IPS-NIHi11 (cell line): ENCODE measurements at regions not wholly inside any gene's neighbourhood (a gene's known extent, or its start where the extent isn't known, plus 50 kb on each side); places are given as distances from the start of the nearest gene placed in this dataset.
"Not testable (repeated sequence)": the region's sequence is repeated elsewhere in the genome, so short reads cannot be mapped to it uniquely, and the experiment has no call there.

Experiments used
- DNase-seq: peaks from one replicate; pipeline ENCODE4 v3.0.0; 2012; ENCODE audit warnings: mixed read lengths, low spot score

GRCh38 chr5:34189246-34189645 lies 146.2 kb upstream of the C1QTNF3 start:
- DNase-seq = not testable (repeated sequence)

- peak; percentile 4 for DNase-seq
These were observed 146.9 kb upstream of the C1QTNF3 start for GRCh38 chr5:34189752-34190411.

GRCh38 chr5:34190466-34190865 lies 147.5 kb upstream of the C1QTNF3 start:
- not testable (repeated sequence) for DNase-seq

- DNase-seq = not testable (repeated sequence)
These were observed 148.3 kb upstream of the C1QTNF3 start for GRCh38 chr5:34191279-34191744.

- DNase-seq = peak; percentile 2
These were observed 149.3 kb upstream of the C1QTNF3 start for GRCh38 chr5:34192064-34192922.

GRCh38 chr5:34192923-34193262 lies 149.9 kb upstream of the C1QTNF3 start:
- not testable (repeated sequence) for DNase-seq

- not testable (repeated sequence) for DNase-seq
These were observed 150.3 kb upstream of the C1QTNF3 start for GRCh38 chr5:34193297-34193696.

- DNase-seq = not testable (repeated sequence)
These were observed 150.8 kb upstream of the C1QTNF3 start for GRCh38 chr5:34193804-34194203.

- DNase-seq = not testable (repeated sequence)
These were observed 153.1 kb upstream of the C1QTNF3 start for GRCh38 chr5:34196091-34196490.

- DNase-seq = not testable (repeated sequence)
These were observed 162.3 kb upstream of the C1QTNF3 start for GRCh38 chr5:34205347-34205746.

GRCh38 chr5:34217386-34217785 lies 174.4 kb upstream of the C1QTNF3 start:
- DNase-seq = not testable (repeated sequence)

- DNase-seq = not testable (repeated sequence)
These were observed 178.5 kb upstream of the C1QTNF3 start for GRCh38 chr5:34221329-34222073.

GRCh38 chr5:34223158-34223557 lies 180.1 kb upstream of the C1QTNF3 start:
- not testable (repeated sequence) for DNase-seq

- not testable (repeated sequence) for DNase-seq
These were observed 187.4 kb upstream of the C1QTNF3 start for GRCh38 chr5:34230402-34230801.

GRCh38 chr5:34243802-34244201 lies 200.8 kb upstream of the C1QTNF3 start:
- not testable (repeated sequence) for DNase-seq

GRCh38 chr5:34244281-34245031 lies 201.4 kb upstream of the C1QTNF3 start:
- DNase-seq = not testable (repeated sequence)

- not testable (repeated sequence) for DNase-seq
These were observed 202.0 kb upstream of the C1QTNF3 start for GRCh38 chr5:34245032-34245394.

- DNase-seq = not testable (repeated sequence)
These were observed 202.8 kb upstream of the C1QTNF3 start for GRCh38 chr5:34245813-34246212.

GRCh38 chr5:34258598-34258997 lies 215.6 kb upstream of the C1QTNF3 start:
- DNase-seq = not testable (repeated sequence)

GRCh38 chr5:34261020-34261419 lies 218.0 kb upstream of the C1QTNF3 start:
- DNase-seq = not testable (repeated sequence)

GRCh38 chr5:34266151-34266550 lies 223.1 kb upstream of the C1QTNF3 start:
- DNase-seq = not testable (repeated sequence)

- peak; percentile 6 for DNase-seq
These were observed 253.7 kb upstream of the C1QTNF3 start for GRCh38 chr5:34296759-34297158.
